Thymus (tissue), 11 donors: ENCODE measurements at regions not wholly inside any gene's neighbourhood (a gene's known extent, or its start where the extent isn't known, plus 50 kb on each side); places are given as distances from the start of the nearest gene placed in this dataset.

Experiments used
- DNase-seq, 9 donors: peaks; one replicate each; pipeline ENCODE4 v3.0.0-alpha.2; 2013; ENCODE audit warnings: low spot score in 9 of 9, low read depth in 6 of 9, missing footprints in 1 of 9
- H3K27ac ChIP-seq, 2 donors: one replicate each; pipeline ENCODE4 v1.5.1; 2013; ENCODE audit warnings: control low read depth in 1 of 2, low read depth in 1 of 2, low read length in 1 of 2, mild to moderate bottlenecking in 1 of 2, moderate library complexity in 1 of 2
- H3K27me3 ChIP-seq, 2 donors: one replicate each; pipeline ENCODE4 v1.5.1; 2013; ENCODE audit warnings: low read length in 1 of 2; ENCODE audit not compliant: control insufficient read depth in 2 of 2, insufficient read depth in 1 of 2
- H3K36me3 ChIP-seq, 2 donors: one replicate each; pipeline ENCODE4 v1.5.1; 2013; ENCODE audit warnings: low read length in 1 of 2, mild to moderate bottlenecking in 1 of 2, moderate library complexity in 1 of 2; ENCODE audit not compliant: control insufficient read depth in 2 of 2, insufficient read depth in 2 of 2
- H3K4me1 ChIP-seq, 2 donors: one replicate each; pipeline ENCODE4 v1.5.1; 2013; ENCODE audit warnings: low read length in 2 of 2; ENCODE audit not compliant: control insufficient read depth in 2 of 2, insufficient read depth in 2 of 2
- H3K4me3 ChIP-seq, 2 donors: one replicate each; pipeline ENCODE4 v1.5.1; 2013; ENCODE audit warnings: low read length in 2 of 2, control low read depth in 1 of 2, mild to moderate bottlenecking in 1 of 2
- H3K9me3 ChIP-seq, 2 donors: one replicate each; pipeline ENCODE4 v1.5.1; 2013; ENCODE audit warnings: low read length in 1 of 2, mild to moderate bottlenecking in 1 of 2; ENCODE audit not compliant: control insufficient read depth in 2 of 2, insufficient read depth in 1 of 2
- WGBS: extraction: QIAGEN DNeasy Blood & Tissue Kit; methylation state at CpG from one replicate; pipeline ENCODE4 v1.1.7; 2013; 5-methylcytosine and 5-hydroxymethylcytosine counted together
- donor health status: healthy.

DNA sequence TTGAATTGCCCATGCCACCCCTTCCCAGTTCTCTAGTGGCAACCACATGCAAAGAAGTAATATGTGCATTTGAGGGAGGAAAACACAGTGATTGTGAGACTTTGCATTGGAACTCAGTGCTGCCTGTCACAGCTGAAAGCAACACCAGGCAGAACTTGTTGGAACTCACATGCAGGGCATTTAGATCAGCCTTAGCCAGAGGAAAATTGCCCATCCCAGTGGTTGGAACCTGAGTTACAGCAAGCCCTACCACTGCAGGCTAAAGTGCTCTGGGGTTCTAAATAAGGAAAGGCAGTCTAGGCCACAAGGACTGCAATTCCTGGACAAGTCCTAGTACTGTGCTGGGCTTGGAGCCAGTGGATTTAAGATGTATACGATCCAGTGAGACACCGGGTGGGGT is 245.3 kb upstream of the UFL1 start:
- Histone ChIP-seq H3K27ac (no peak overlapping the region), H3K4me3 (no peak overlapping the region), H3K36me3 (no peaks in the 10 kb centered on the region)

DNA sequence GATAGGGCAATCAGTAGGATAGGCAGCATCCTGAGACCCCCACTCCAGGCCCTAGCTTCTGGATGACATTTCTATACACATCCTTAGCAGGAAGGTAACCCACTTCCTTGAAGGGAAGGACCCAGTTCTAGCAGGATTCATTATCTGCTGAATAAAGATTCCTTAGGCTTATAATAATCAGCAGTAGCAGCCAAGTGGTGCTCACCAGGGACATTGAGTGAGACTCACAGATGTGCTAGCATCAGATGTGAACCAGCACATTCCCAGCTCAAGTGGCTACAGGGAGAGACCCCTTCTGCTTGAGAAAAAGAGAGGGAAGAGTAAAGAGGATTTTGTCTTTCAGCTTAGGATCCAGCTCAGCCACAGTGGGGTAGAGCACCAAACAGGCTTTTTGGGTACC is 244.8 kb upstream of the UFL1 start:
- H3K4me3 ChIP-seq: no peak overlapping the region
- no peaks in the 10 kb centered on the region for H3K4me1 ChIP-seq

More for the DNA sequence above, 245.3 kb upstream of the UFL1 start:
- Histone ChIP-seq H3K9me3 (no peaks in the 10 kb centered on the region), H3K27me3 (no peaks in the 10 kb centered on the region), H3K4me1 (no peaks in the 10 kb centered on the region)
- DNase-seq: no peak
- WGBS: 95% methylated on average over 2 of the region's 2 CpGs

DNA sequence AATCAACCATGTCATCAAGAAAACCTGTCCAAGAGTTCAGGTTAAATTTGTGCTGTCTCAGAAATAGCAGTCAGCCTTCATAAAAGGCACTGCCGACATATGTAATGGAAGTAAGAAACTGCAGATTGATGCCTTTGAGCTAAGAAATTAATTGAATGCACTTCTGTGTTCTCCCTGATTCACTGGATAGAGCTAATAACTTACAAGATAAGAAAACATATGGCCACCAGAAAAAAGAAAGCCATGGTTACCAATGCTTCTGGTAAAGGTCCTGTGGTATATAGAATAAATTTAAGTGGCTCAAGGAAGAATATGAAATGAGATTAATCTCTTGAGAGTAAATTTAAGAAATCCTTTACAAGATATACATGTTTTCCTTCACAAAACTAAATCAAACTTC is 242.5 kb upstream of the UFL1 start:
- Histone ChIP-seq H3K4me3 (no peak overlapping the region), H3K4me1 (no peaks in the 10 kb centered on the region), H3K36me3 (no peaks in the 10 kb centered on the region), H3K9me3 (no peaks in the 10 kb centered on the region), H3K27me3 (no peaks in the 10 kb centered on the region), H3K27ac (no peak overlapping the region)
- DNase-seq: no peak
- WGBS: 92% methylated on average over 1 of the region's 1 CpG

More for the DNA sequence above, 244.8 kb upstream of the UFL1 start:
- no peaks in the 10 kb centered on the region for H3K27me3 ChIP-seq
- no peak for DNase-seq
- H3K27ac ChIP-seq: no peak overlapping the region
- no peaks in the 10 kb centered on the region for H3K9me3 ChIP-seq
- H3K36me3 ChIP-seq: no peaks in the 10 kb centered on the region

DNA sequence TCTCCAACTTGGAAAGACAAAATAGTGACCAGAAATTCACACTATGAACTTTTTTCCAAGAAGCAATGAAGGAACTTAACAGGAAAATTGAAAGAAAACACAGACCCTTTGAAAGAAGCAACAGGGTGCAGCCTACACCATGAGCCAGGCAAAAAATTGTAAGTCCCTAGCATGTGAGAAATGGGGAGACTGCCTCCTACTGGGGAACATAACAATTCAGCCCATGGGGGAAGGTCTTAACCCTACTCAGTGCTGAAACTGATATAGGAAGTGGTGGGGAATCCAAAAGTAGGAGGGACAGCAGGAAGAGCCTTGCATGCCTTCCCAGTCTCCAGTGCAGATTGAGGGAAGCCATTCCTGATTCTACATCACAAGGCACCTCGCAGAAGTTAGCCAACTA is 235.1 kb upstream of the UFL1 start:
- H3K27ac ChIP-seq: no peak overlapping the region
- DNase-seq: no peak
- WGBS: 92% methylated on average over 1 of the region's 1 CpG

DNA sequence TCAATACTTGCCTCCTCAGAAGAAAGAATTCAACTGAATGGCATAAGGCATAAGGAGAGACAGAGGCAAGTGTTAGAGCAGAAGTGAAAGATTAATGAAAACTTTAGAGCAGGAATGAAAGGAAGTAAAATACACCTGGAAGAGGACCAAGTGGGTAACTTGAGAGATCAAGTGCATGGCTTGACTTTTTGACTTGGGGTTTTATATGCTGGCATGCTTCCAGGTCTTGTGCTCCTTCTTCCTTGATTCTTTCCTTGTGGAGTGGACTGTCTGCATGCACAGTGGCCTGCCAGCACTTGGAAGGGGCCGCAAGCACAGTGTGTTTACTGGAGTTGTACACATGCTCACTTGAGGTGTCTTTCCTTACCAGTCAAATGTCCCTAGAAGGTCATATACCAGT is 222.1 kb upstream of the UFL1 start:
- no peak overlapping the region for H3K27ac ChIP-seq
- no peak for DNase-seq
- WGBS: 92% methylated on average over 1 of the region's 1 CpG

More for the DNA sequence above, 235.1 kb upstream of the UFL1 start:
- no peaks in the 10 kb centered on the region for H3K4me1 ChIP-seq
- no peaks in the 10 kb centered on the region for H3K9me3 ChIP-seq
- H3K27me3 ChIP-seq: no peaks in the 10 kb centered on the region
- H3K4me3 ChIP-seq: no peak overlapping the region
- H3K36me3 ChIP-seq: no peaks in the 10 kb centered on the region

DNA sequence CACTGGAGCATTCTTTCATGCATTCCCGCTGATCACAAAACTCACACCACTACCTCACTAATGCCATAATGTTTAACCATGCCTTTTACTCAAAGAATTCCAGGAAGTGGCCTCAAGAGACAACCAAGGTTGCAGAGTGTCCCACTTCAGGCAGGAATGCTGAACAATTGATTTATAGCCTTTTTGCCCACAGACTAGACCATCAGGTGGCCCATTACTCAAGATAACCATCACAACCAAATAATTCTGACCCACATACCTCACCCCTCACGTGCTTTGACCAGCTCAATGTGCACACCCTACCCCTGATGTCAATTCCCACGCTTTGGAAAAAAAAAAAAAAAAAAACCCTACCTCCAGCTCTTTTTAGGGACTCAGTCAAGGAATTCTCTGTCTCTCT is 220.6 kb upstream of the UFL1 start:
- H3K27ac ChIP-seq: no peak overlapping the region
- H3K4me1 ChIP-seq: no peaks in the 10 kb centered on the region
- no peaks in the 10 kb centered on the region for H3K9me3 ChIP-seq
- no peak for DNase-seq
- no peaks in the 10 kb centered on the region for H3K36me3 ChIP-seq
- no peak overlapping the region for H3K4me3 ChIP-seq
- 36% methylated on average over 3 of the region's 3 CpGs for WGBS
- H3K27me3 ChIP-seq: no peaks in the 10 kb centered on the region

More for the DNA sequence above, 222.1 kb upstream of the UFL1 start:
- Histone ChIP-seq H3K36me3 (no peaks in the 10 kb centered on the region), H3K4me1 (no peaks in the 10 kb centered on the region), H3K9me3 (no peaks in the 10 kb centered on the region), H3K4me3 (no peak overlapping the region), H3K27me3 (no peaks in the 10 kb centered on the region)

DNA sequence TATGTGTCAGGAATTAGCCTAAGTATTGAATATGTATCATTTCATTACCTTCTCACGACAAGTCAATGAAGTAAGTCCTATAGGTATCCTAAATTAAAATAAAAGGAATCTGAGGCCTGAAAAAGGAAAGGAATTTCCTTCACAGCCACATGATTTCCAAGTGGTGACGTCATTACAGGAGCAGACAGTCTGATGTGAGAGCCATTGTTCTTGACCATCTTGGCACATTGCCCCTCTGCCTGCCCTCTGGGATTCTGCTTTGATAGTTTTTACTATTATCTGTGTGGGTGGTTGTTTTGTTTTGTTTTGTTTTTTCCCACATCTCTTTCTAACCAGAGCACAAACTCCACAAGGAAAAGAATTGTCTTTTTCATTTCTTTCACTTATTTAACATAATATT is 219.8 kb upstream of the UFL1 start:
- no peaks in the 10 kb centered on the region for H3K27me3 ChIP-seq
- H3K27ac ChIP-seq: no peak overlapping the region
- H3K4me1 ChIP-seq: no peaks in the 10 kb centered on the region
- no peaks in the 10 kb centered on the region for H3K36me3 ChIP-seq
- DNase-seq: no peak
- H3K4me3 ChIP-seq: no peak overlapping the region
- WGBS: 71% methylated on average over 2 of the region's 2 CpGs
- H3K9me3 ChIP-seq: no peaks in the 10 kb centered on the region

DNA sequence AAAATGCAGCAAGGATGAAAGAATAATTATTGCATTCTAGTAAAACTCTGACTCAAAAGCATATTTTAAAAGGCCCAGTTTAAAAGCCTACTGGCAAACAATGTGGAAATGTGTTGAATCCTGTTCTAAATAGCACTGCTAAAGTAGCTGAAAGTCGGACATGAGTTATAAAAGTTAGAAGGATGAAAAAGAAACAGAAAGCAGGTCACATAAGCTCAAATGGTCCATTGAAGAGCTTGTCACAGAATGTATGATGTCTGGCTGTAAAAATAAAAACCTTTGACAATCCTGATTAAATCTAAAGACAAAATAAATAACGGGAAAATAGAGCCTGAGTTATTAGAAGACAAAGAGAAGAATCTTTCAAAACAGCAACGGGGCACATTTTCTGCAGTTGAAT is 218.6 kb upstream of the UFL1 start:
- H3K27ac ChIP-seq: no peak overlapping the region
- no peaks in the 10 kb centered on the region for H3K4me1 ChIP-seq
- no peaks in the 10 kb centered on the region for H3K9me3 ChIP-seq
- 79% methylated on average over 3 of the region's 3 CpGs for WGBS
- no peaks in the 10 kb centered on the region for H3K36me3 ChIP-seq
- H3K4me3 ChIP-seq: no peak overlapping the region
- H3K27me3 ChIP-seq: no peaks in the 10 kb centered on the region
- DNase-seq: no peak

DNA sequence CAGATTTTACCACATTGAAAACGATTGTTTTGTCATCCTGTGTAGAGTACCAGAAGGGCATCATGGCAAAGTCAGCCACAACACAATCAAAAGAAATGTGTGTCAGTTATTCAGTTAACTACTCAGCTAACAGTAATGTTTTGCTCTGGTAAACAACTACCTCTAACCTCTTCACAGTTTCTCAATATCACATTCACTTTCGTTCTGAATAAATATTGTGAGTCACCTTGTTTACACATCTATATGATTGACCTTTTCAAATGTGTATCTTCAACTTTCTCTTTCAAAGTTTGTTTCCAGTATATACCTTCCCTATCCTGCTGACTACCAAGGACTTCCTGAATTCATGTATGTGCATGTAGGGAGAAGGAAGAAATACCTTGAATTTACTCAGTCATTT is 216.6 kb upstream of the UFL1 start:
- Histone ChIP-seq H3K27ac (no peak overlapping the region), H3K4me3 (no peak overlapping the region), H3K9me3 (no peaks in the 10 kb centered on the region), H3K27me3 (no peaks in the 10 kb centered on the region), H3K4me1 (no peaks in the 10 kb centered on the region), H3K36me3 (no peaks in the 10 kb centered on the region)
- WGBS: 80% methylated on average over 2 of the region's 2 CpGs
- no peak for DNase-seq

DNA sequence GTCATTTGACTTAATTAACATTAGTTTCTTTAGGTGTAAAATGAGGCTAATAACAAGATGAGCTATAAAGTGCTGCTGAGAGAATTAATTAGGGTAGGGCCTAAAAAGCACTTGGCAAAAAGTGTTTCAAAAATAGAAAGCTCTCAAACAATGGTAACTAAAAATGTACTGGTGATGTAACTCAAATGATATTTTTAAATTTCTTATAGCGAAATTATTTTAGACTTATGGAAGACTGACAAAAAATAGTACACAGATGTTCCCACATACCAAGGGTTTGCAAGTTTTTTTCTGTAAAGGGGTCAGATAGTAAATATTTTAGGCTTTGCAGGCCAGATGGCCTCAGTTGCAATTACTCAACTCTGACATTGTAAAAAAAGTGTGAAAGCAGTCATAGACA is 190.7 kb upstream of the UFL1 start:
- no peak for DNase-seq
- Histone ChIP-seq H3K9me3 (no peaks in the 10 kb centered on the region), H3K27me3 (no peaks in the 10 kb centered on the region), H3K36me3 (no peaks in the 10 kb centered on the region), H3K27ac (no peak overlapping the region), H3K4me1 (no peaks in the 10 kb centered on the region), H3K4me3 (no peak overlapping the region)
- 90% methylated on average over 1 of the region's 1 CpG for WGBS
